Activated CD8-positive, alpha-beta memory T cell treated with anti-CD3 and anti-CD28 coated beads for 4 hours (primary cell): ENCODE measurements at regions not wholly inside any gene's neighbourhood (a gene's known extent, or its start where the extent isn't known, plus 50 kb on each side); places are given as distances from the start of the nearest gene placed in this dataset.
"Not testable (repeated sequence)": the region's sequence is repeated elsewhere in the genome, so short reads cannot be mapped to it uniquely, and the experiment has no call there.

ENCODE experiments used
- DNase-seq, 2 donors: peaks; one replicate each; pipeline ENCODE4 v3.0.0-alpha.2; 2020; ENCODE audit warnings: low read depth in 2 of 2

GRCh38 chr3:36077320-36077719 is 303.0 kb upstream of the STAC start:
- no peak for DNase-seq

- not testable (repeated sequence) for DNase-seq
Measured at GRCh38 chr3:36082958-36083357, 297.3 kb upstream of the STAC start.

DNA sequence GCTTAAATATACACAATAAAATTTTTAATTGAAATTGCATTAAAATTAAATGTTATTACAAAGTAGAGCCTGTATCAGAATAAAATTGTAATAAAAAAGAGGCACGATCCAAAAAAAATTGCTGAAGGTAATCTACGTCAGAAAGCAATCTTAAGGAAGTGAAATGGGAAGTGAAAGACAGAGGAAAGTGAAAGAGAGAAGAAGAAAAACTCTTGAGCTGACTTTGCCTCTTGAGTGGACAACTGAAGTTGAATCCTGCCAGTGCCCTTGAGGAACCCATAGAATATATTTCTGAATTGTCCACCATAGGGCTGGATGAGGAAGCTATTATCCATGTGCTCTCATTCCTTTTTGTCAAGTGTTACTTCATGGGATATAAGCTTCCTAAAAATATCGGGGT is 285.1 kb upstream of the STAC start:
- no peak for DNase-seq

DNA sequence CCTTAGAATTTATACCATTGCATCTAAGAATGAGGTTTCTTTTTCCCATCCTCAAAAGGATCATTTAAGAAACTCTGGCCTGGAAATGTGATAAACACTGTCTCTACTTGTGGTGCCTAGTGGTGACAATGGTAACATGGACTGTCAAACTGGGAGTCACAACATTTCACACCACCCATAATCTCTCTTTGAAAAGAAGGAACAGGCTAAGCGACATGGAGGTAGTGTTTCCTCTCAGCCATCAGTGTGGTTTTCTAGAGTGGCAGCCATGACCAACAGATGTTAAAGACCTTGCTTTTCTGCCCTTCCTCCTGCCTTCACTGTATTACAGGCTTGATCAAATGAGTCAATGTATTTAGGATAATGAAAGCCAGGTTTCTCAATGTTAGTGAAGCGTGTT is 283.1 kb upstream of the STAC start:
- no peak for DNase-seq

GRCh38 chr3:36114353-36114752 is 266.0 kb upstream of the STAC start:
- DNase-seq, result no peak

GRCh38 chr3:36124118-36124796 is 256.0 kb upstream of the STAC start:
- DNase-seq, result no peak

GRCh38 chr3:36132214-36132613 is 248.1 kb upstream of the STAC start:
- DNase-seq, result no peak

DNA sequence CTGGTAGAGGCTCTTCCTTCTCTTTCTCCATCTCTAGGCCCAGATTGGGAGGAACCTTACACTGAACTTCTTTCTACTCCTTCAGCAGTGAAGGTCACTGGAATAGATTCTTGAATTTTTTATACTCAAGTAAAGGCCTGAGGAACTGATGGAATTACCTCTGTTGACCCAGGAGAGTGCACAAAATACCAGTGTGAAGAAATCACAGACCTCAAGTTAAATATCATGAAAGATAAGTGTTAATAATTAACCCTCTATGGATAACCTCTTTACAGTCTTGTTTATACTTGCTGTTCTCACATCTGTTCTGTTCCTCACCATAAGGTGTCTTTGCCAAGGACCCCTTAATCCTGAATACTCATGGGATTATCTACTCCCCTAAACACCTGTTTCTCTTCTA is 244.4 kb upstream of the STAC start:
- DNase-seq, result no peak

DNA sequence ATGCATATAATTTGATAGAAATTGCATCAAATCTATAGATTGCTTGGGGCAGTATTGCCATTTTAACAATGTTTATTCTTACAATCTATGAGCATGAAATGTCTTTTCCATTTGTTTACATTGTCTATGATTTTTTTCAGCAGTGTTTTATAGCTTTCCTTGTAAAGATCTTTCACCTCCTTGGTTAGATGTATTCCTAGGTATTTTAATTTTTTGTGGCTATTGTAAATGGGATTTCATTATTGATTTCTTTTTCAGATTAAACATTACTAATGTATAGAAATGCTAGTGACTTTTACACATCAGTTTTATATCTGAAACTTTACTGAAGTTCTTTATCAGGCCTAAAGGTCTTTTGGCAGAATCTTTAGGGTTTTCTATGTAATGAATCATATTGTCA is 237.6 kb upstream of the STAC start:
- DNase-seq, result no peak

GRCh38 chr3:36146404-36146803 is 233.9 kb upstream of the STAC start:
- DNase-seq, result no peak

DNA sequence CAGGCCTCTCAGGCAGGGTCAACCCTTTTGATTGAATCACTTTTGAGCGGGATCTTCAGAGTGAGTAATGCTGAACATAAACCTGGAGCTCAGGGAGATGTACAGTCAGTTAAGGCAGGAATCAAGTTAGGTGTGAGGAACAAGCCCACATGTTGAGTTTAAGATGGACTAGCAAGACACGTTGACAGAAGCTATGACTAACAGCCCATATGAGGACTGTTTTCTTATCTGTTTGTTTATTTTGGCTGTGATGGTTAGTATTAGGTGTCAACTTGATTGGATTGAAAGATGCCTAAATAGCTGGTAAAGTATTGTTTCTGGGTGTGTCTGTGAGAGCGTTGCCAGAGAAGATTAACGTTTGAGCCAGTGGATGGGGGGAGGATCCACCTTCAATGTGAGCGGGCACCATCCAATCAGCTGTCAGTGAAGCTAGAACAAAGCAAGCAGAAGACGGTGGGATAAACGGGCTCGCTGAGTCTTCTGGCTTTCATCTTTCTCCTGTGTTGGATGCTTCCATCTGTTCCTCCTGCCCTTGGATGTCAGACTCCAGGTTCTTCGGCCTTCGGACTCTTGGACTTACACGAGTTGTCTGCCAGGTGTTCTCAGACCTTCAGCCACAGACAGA is 232.3 kb upstream of the STAC start:
- DNase-seq, result no peak

DNA sequence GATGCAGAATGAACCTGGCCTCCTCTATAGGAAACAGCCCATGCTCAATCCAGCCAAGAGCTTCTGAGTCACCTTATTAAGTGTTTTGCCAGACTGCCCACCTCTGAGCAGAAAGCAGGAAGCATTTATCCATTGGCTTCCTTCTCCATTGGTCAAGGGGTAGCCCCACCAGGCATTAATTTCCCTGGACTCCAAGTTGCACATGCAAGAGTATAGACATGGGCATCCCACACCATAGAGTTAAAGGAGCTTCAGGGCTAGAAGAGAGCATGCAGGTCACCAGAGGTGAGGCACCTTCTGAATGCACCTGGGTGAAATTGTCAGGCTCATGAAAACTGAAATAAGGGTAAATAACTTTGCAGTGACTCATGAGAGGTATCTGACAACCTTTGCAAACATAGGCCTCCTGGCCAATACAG is 230.8 kb upstream of the STAC start:
- DNase-seq, result no peak

DNA sequence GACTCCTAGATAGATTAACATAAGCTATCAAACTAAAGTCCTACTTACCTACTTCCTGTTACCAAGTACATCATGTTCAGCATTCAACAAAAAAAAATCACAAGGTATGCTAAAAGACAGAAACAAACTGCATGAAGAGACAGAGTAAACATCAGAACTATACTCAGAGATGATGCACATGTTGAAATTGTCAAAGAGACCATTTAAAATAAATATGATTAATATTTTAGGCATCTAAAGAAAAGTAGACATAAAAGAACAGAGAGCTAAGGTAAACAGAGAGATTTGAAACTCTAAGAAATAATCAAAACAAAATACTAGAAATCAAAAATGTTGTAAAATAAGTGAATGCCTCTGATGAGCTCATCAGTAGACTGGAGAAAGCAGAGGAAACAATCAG is 224.8 kb upstream of the STAC start:
- DNase-seq, result no peak

GRCh38 chr3:36164400-36164799 is 215.9 kb upstream of the STAC start:
- no peak for DNase-seq

DNA sequence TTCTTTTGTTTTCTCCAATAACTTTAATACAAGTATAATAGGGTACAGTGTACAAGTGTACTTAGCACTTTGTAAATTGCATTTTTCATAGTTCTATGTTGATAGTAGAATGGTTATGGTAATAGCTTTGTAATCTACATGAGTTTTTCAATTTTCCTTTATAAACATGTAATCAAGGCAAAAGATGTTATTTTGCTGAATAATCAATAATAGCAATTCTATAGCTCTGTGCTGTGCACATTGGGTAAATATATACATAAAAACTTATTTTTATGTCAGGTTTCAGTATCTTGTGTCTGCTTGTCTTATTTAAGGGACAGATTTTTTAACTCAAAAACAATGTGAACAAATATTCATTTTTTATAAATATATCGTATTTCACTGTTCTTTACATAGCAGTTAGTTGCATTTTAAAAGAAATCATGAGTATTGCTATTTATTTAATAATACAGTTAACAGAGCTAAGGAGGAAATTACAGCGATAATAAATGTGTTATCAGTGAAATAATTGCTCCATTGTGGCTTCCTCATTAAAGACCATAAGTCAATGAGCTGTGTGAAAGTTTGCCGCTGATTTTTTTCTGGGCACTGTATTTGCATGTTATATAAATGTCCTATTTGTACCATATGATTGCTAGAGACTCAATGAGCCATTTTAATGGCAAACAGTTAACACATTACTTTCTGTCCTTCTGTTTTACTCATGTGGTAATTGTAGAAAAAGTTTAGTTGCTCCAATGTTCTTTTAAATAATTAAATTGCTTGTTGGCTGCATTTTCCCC is 214.6 kb upstream of the STAC start:
- no peak for DNase-seq

DNA sequence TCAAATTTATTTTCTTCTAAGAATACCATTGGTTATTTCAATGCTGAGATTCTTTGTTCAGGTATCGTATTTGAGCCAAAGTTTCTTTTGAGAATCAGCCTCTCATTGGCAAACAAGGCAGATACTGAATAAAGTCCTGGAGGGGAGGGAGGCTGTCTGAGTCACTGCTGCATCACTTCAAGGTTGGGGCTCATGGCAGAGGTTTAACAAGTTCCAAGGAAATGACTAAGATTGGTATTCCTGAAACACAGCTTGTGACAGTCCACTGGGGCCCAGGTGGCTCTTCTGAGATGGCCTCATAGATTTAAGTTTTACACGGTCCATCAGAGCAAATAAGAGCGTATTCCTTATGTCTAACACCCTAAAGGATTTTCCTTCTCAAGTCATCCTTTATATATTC is 213.8 kb upstream of the STAC start:
- DNase-seq, result no peak

GRCh38 chr3:36172699-36173098 is 207.6 kb upstream of the STAC start:
- DNase-seq, result no peak

DNA sequence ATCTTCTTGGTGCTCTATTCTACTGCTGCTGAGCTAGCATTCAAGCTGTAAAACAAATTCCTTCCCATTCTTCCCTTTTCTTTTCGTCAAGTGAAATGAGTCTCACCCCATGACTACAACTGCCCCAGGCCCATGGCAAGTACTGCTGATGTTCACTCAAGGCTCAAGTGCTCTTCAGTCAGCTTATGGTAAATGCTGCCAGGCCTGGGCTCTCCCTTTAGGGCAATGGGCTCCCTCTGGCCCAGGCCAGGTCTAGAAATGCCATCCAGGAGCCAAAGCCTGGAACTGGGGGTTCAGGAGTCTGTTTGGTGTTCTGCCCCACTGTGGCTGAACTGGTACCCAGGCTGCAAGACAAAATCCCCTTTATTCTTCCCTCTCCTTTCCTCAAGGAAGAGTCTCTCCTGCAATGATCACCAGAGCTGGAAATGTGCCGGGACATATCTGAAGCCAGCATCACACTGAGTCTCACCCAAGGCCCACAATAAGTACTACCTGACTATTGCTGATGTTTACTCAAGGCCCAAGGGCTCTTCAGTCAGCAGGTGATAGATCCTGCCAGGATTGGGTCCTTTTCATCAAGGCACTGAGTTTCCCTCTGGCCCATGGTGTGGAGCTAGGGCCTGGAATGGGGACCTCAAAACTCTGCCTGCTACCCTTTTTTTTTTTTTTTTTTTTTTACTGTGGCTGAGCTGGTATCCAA is 205.0 kb upstream of the STAC start:
- no peak for DNase-seq

GRCh38 chr3:36175916-36176461 is 204.3 kb upstream of the STAC start:
- no peak for DNase-seq

DNA sequence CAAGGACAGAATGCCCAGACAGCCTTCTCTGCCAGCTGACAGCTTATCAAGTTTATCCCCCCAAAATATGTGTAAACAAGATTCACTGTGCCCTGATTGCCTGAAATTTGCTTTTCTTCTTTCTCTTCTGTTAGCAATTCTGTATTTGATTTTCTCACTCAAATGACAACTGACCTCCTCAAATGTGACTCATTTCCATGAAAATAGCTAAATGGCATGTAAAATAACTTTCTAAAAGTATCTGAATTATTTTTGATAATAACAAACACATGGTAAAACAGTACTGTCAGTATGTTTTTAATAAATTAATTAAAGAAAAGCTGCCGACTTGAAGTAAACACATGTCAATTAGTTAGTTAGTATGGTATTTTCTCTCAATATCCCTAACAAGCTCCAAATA is 202.3 kb upstream of the STAC start:
- DNase-seq, result no peak

- no peak for DNase-seq
Measured at GRCh38 chr3:36182024-36182423, 198.3 kb upstream of the STAC start.

DNA sequence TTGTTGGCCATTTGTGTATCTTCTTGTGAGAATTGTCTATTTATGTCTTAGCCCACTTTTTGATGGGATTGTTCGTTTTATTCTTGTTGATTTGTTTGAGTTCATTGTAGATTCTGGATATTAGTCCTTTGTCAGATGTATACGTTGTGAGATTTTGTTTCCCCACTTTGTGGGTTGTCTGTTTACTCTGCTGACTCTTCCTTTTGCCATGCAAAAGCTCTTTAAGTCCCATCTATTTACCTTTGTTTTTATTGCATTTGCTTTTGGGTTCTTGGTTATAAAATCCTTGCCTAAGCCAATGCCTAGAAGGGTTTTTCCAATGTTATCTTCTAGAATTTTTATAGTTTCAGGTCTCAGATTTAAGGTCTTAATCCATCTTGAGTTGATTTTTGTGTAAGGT is 193.1 kb upstream of the STAC start:
- DNase-seq, result not testable (repeated sequence)
